GM10266 (cell line): ENCODE measurements at regions not wholly inside any gene's neighbourhood (a gene's known extent, or its start where the extent isn't known, plus 50 kb on each side); places are given as distances from the start of the nearest gene placed in this dataset.

Experiments used
- DNase-seq: peaks from one replicate; pipeline ENCODE4 v3.0.0; 2012; ENCODE audit errors: extremely low spot score
- CTCF ChIP-seq: IDR thresholded peaks from 2 replicates; pipeline ENCODE4 v1.5.1; 2012; ENCODE audit warnings: mild to moderate bottlenecking, low read depth; ENCODE audit not compliant: control insufficient read depth, insufficient read depth; ENCODE audit errors: missing control alignments

- no peak for TF ChIP-seq CTCF
- no peak for DNase-seq
Measured at GRCh38 chr10:131829156-131829930, 71.5 kb upstream of the PPP2R2D start.

DNA sequence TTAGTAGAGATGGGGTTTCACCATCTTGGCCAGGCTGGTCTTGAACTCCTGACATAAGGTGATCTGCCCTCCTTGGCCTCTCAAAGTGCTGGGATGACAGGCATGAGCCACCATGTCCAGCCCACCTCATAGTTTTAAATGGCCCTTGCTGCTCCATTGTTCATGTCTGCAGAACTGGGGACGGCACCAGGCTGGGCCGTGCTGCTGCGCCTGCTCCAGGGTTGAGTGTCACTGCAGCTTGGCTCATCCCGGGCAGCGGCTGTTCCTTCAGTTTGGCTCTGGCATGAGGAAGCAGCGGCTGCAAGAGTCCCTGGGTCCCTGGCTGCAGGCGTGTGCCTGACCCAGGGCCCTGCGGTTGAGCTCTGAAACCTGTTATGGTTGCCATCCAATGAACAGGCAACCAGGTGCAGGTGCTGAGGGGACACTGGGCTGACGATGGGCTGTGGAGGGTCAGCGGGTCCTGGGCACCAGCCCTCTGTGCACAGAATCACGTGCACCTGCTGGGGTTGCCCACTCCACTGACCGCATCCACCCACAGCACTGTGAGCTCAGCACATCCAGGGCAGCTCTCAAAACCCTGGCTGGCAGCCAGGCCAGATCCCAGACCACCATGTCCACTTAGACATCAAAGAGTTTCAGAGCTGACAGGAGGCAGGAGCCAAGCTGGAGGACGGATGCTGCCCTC is 70.2 kb upstream of the PPP2R2D start:
- no peak for TF ChIP-seq CTCF

GRCh38 chr10:131831561-131831960 is 69.2 kb upstream of the PPP2R2D start:
- DNase-seq, result no peak
- no peak for TF ChIP-seq CTCF

More for the DNA sequence above, 70.2 kb upstream of the PPP2R2D start:
- no peak for DNase-seq

DNA sequence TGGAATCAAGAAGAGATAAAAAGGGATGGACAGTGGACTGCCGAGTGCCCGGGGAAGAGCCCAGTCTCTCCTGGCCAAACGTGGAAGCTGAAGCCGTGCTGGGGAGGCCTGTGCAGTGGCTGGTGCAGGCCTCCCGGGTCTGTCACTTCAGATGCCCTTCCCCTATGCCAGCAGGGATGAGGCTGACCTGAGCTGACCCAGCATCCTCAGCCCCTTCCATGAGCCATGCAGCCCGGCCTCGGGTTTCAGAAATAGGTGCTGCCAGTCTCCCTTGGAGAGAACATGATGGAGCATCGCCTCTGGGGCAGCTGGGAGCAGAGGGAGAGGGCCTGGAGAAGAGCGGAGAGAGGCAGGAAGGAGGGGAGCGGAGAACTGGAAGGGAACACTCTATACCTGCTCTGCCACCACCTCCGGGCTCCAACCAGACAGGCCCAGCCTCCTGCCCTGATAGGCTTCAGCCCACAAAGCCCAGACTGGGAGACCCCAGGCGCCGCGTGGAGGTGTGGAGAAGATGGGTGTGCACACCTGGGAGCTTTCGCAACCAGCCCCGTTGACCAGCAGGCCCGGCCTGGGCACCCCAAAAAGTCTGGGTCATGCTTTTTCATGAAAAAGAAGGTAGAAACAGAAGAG is 68.6 kb upstream of the PPP2R2D start:
- no peak for DNase-seq
- TF ChIP-seq CTCF, result no peak

DNA sequence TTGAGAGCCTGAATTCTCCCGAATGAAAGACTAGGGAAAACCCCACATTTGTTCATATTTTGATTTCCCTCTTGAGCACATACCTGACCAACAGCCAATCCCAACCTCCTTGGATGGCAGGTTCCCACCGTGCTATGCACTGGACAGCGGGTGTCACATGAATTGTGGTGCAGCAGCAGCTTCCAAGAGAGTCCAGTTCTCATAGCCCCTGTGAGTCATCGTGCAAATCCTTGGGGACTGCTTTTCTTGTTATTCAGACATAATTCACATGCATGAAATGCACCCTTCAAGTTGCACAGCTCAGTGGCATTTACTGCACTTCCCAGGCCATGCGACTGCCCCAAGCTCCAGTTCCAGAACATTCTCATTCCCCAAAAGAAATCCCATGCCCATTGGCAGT is 67.8 kb upstream of the PPP2R2D start:
- TF ChIP-seq CTCF, result no peak
- no peak for DNase-seq

GRCh38 chr10:131833446-131834080 is 67.2 kb upstream of the PPP2R2D start:
- TF ChIP-seq CTCF, result no peak
- DNase-seq, result no peak
